Stimulated activated memory B cell treated with anti-CD40 and anti-IgM and Interleukin-4, amounts not matched to agents 10 μg/mL and 1 μg/mL and 100 μg/mL, for 72 hours (primary cell): ENCODE measurements at regions not wholly inside any gene's neighbourhood (a gene's known extent, or its start where the extent isn't known, plus 50 kb on each side); places are given as distances from the start of the nearest gene placed in this dataset.

Experiments
- ATAC-seq: fragments of 150-1000 bp; cut with Tn5 transposase; 2 replicates; pipeline ENCODE4 v1.10.0; 2021
- H3K27ac Mint-ChIP-seq: one replicate; pipeline ENCODE4 v1.8.0; 2022; ENCODE audit warnings: mild to moderate bottlenecking, mixed read lengths
- H3K27me3 Mint-ChIP-seq: one replicate; pipeline ENCODE4 v1.8.0; 2022; ENCODE audit warnings: mixed read lengths
- H3K36me3 Mint-ChIP-seq: one replicate; pipeline ENCODE4 v1.8.0; 2022; ENCODE audit warnings: mixed read lengths
- H3K4me1 Mint-ChIP-seq: one replicate; pipeline ENCODE4 v1.8.0; 2022; ENCODE audit warnings: mixed read lengths
- H3K4me3 Mint-ChIP-seq: one replicate; pipeline ENCODE4 v1.8.0; 2022; ENCODE audit warnings: mild to moderate bottlenecking, moderate library complexity, mixed read lengths
- H3K9me3 Mint-ChIP-seq: one replicate; pipeline ENCODE4 v1.8.0; 2022; ENCODE audit warnings: mixed read lengths

GRCh38 chr2:195003881-195004471 is 653.0 kb upstream of the SLC39A10 start:
- Mint-ChIP-seq H3K27me3 (no peaks in the 10 kb centered on the region), H3K4me1 (no peaks in the 10 kb centered on the region), H3K4me3 (no peak overlapping the region), H3K9me3 (no peaks in the 10 kb centered on the region), H3K36me3 (no peaks in the 10 kb centered on the region), H3K27ac (no peak overlapping the region)
- ATAC-seq = no peak

- Mint-ChIP-seq H3K27ac (no peak overlapping the region), H3K9me3 (no peaks in the 10 kb centered on the region), H3K27me3 (no peaks in the 10 kb centered on the region), H3K4me1 (no peaks in the 10 kb centered on the region), H3K36me3 (no peaks in the 10 kb centered on the region), H3K4me3 (no peak overlapping the region)
- ATAC-seq = no peak
These were observed 655.1 kb upstream of the SLC39A10 start for GRCh38 chr2:195001924-195002323.

GRCh38 chr2:194999771-195000170 is 657.3 kb upstream of the SLC39A10 start:
- Mint-ChIP-seq H3K4me1 (no peaks in the 10 kb centered on the region), H3K9me3 (no peaks in the 10 kb centered on the region), H3K27ac (no peak overlapping the region), H3K27me3 (no peaks in the 10 kb centered on the region), H3K4me3 (no peak overlapping the region), H3K36me3 (no peaks in the 10 kb centered on the region)
- no peak for ATAC-seq

- Mint-ChIP-seq H3K4me1 (no peaks in the 10 kb centered on the region), H3K9me3 (no peaks in the 10 kb centered on the region), H3K27ac (no peak overlapping the region)
These were observed 664.4 kb upstream of the SLC39A10 start for GRCh38 chr2:194992648-194993047.

GRCh38 chr2:194985258-194985657 is 671.8 kb upstream of the SLC39A10 start:
- Mint-ChIP-seq H3K27me3 (no peaks in the 10 kb centered on the region), H3K4me1 (no peaks in the 10 kb centered on the region), H3K36me3 (no peaks in the 10 kb centered on the region), H3K9me3 (peaks cover 20% of the 10 kb centered on the region), H3K4me3 (no peak overlapping the region), H3K27ac (no peak overlapping the region)
- ATAC-seq = no peak

More at GRCh38 chr2:194992648-194993047, 664.4 kb upstream of the SLC39A10 start:
- no peak for ATAC-seq
- Mint-ChIP-seq H3K4me3 (no peak overlapping the region), H3K27me3 (no peaks in the 10 kb centered on the region), H3K36me3 (no peaks in the 10 kb centered on the region)

- H3K4me1 Mint-ChIP-seq = no peaks in the 10 kb centered on the region
- H3K27me3 Mint-ChIP-seq = no peaks in the 10 kb centered on the region
- H3K9me3 Mint-ChIP-seq = peaks cover 12% of the 10 kb centered on the region
- H3K36me3 Mint-ChIP-seq = no peaks in the 10 kb centered on the region
- ATAC-seq = no peak
- H3K27ac Mint-ChIP-seq = no peak overlapping the region
- H3K4me3 Mint-ChIP-seq = no peak overlapping the region
These were observed 694.8 kb upstream of the SLC39A10 start for GRCh38 chr2:194962254-194962653.

- ATAC-seq = no peak
- peaks cover 5% of the 10 kb centered on the region for H3K9me3 Mint-ChIP-seq
- H3K27ac Mint-ChIP-seq = no peak overlapping the region
- H3K4me1 Mint-ChIP-seq = no peaks in the 10 kb centered on the region
- no peaks in the 10 kb centered on the region for H3K36me3 Mint-ChIP-seq
- H3K27me3 Mint-ChIP-seq = no peaks in the 10 kb centered on the region
- H3K4me3 Mint-ChIP-seq = no peak overlapping the region
These were observed 702.8 kb upstream of the SLC39A10 start for GRCh38 chr2:194954218-194954617.

- no peak overlapping the region for H3K27ac Mint-ChIP-seq
- no peak overlapping the region for H3K4me3 Mint-ChIP-seq
- no peak for ATAC-seq
- H3K36me3 Mint-ChIP-seq = no peaks in the 10 kb centered on the region
- H3K9me3 Mint-ChIP-seq = no peaks in the 10 kb centered on the region
- H3K4me1 Mint-ChIP-seq = no peaks in the 10 kb centered on the region
- H3K27me3 Mint-ChIP-seq = no peaks in the 10 kb centered on the region
These were observed 710.2 kb upstream of the SLC39A10 start for GRCh38 chr2:194946826-194947225.

- no peaks in the 10 kb centered on the region for H3K27me3 Mint-ChIP-seq
- H3K4me1 Mint-ChIP-seq = no peaks in the 10 kb centered on the region
- ATAC-seq = no peak
- H3K36me3 Mint-ChIP-seq = no peaks in the 10 kb centered on the region
- H3K27ac Mint-ChIP-seq = no peak overlapping the region
- no peak overlapping the region for H3K4me3 Mint-ChIP-seq
- H3K9me3 Mint-ChIP-seq = peaks cover 8% of the 10 kb centered on the region
These were observed 719.0 kb upstream of the SLC39A10 start for GRCh38 chr2:194938066-194938465.

- no peak for ATAC-seq
- Mint-ChIP-seq H3K27ac (no peak overlapping the region), H3K27me3 (no peaks in the 10 kb centered on the region), H3K4me1 (no peaks in the 10 kb centered on the region), H3K9me3 (no peaks in the 10 kb centered on the region), H3K36me3 (no peaks in the 10 kb centered on the region), H3K4me3 (no peak overlapping the region)
These were observed 729.5 kb upstream of the SLC39A10 start for GRCh38 chr2:194927489-194927888.

- H3K36me3 Mint-ChIP-seq = no peaks in the 10 kb centered on the region
- H3K27ac Mint-ChIP-seq = no peak overlapping the region
- no peak overlapping the region for H3K4me3 Mint-ChIP-seq
- ATAC-seq = no peak
- H3K9me3 Mint-ChIP-seq = no peaks in the 10 kb centered on the region
- no peaks in the 10 kb centered on the region for H3K4me1 Mint-ChIP-seq
- H3K27me3 Mint-ChIP-seq = no peaks in the 10 kb centered on the region
These were observed 730.2 kb upstream of the SLC39A10 start for GRCh38 chr2:194926873-194927272.

- no peak for ATAC-seq
- H3K4me1 Mint-ChIP-seq = no peaks in the 10 kb centered on the region
- no peaks in the 10 kb centered on the region for H3K27me3 Mint-ChIP-seq
- H3K27ac Mint-ChIP-seq = no peak overlapping the region
- no peaks in the 10 kb centered on the region for H3K9me3 Mint-ChIP-seq
- H3K4me3 Mint-ChIP-seq = no peak overlapping the region
- no peaks in the 10 kb centered on the region for H3K36me3 Mint-ChIP-seq
These were observed 731.3 kb upstream of the SLC39A10 start for GRCh38 chr2:194925742-194926141.

GRCh38 chr2:194917519-194917918 is 739.5 kb upstream of the SLC39A10 start:
- no peaks in the 10 kb centered on the region for H3K4me1 Mint-ChIP-seq
- no peak overlapping the region for H3K27ac Mint-ChIP-seq
- no peak for ATAC-seq
- H3K4me3 Mint-ChIP-seq = no peak overlapping the region
- no peaks in the 10 kb centered on the region for H3K9me3 Mint-ChIP-seq
- H3K27me3 Mint-ChIP-seq = no peaks in the 10 kb centered on the region
- no peaks in the 10 kb centered on the region for H3K36me3 Mint-ChIP-seq

- Mint-ChIP-seq H3K4me3 (no peak overlapping the region), H3K36me3 (no peaks in the 10 kb centered on the region), H3K4me1 (no peaks in the 10 kb centered on the region), H3K27ac (no peak overlapping the region), H3K9me3 (no peaks in the 10 kb centered on the region), H3K27me3 (no peaks in the 10 kb centered on the region)
- no peak for ATAC-seq
These were observed 741.5 kb upstream of the SLC39A10 start for GRCh38 chr2:194915485-194915884.

GRCh38 chr2:194907569-194907968 is 749.5 kb upstream of the SLC39A10 start:
- no peaks in the 10 kb centered on the region for H3K36me3 Mint-ChIP-seq
- no peak for ATAC-seq
- H3K4me1 Mint-ChIP-seq = no peaks in the 10 kb centered on the region
- H3K4me3 Mint-ChIP-seq = no peak overlapping the region
- no peak overlapping the region for H3K27ac Mint-ChIP-seq
- H3K9me3 Mint-ChIP-seq = peaks cover 7% of the 10 kb centered on the region
- H3K27me3 Mint-ChIP-seq = no peaks in the 10 kb centered on the region

- Mint-ChIP-seq H3K4me1 (no peaks in the 10 kb centered on the region), H3K4me3 (no peak overlapping the region), H3K36me3 (no peaks in the 10 kb centered on the region), H3K9me3 (no peaks in the 10 kb centered on the region), H3K27me3 (peaks cover 19% of the 10 kb centered on the region), H3K27ac (no peak overlapping the region)
- no peak for ATAC-seq
These were observed 760.2 kb upstream of the SLC39A10 start for GRCh38 chr2:194896871-194897270.

GRCh38 chr2:194883711-194884110 is 773.3 kb upstream of the SLC39A10 start:
- no peak for ATAC-seq
- no peaks in the 10 kb centered on the region for H3K4me1 Mint-ChIP-seq

More at GRCh38 chr2:194883711-194884110, 773.3 kb upstream of the SLC39A10 start:
- Mint-ChIP-seq H3K36me3 (no peaks in the 10 kb centered on the region), H3K9me3 (peaks cover 4% of the 10 kb centered on the region), H3K27ac (no peak overlapping the region), H3K27me3 (no peaks in the 10 kb centered on the region), H3K4me3 (no peak overlapping the region)
